Keratinocyte (primary cell): ENCODE measurements at regions not wholly inside any gene's neighbourhood (a gene's known extent, or its start where the extent isn't known, plus 50 kb on each side); places are given as distances from the start of the nearest gene placed in this dataset.

Experiments
- EZH2 ChIP-seq: IDR thresholded peaks from one replicate; pipeline ENCODE4 v1.6.1; 2012; ENCODE audit warnings: inconsistent platforms, mild to moderate bottlenecking, low read length, moderate library complexity
- TF ChIP-seq, protein P1 (sequence below), 3 experiments: IDR thresholded peaks in 1 of 3; conservative IDR thresholded peaks in 1 of 3; optimal IDR thresholded peaks in 1 of 3; 2 replicates in 2 of 3; 3 replicates in 1 of 3; pipeline versions ENCODE3 to v1.5.1; 2011; ENCODE audit warnings: low read length in 3 of 3, mild to moderate bottlenecking in 3 of 3, moderate library complexity in 2 of 3, control low read depth in 1 of 3, inconsistent platforms in 1 of 3; ENCODE audit not compliant: insufficient read depth in 2 of 3; ENCODE audit errors: extremely low read depth in 1 of 3

DNA sequence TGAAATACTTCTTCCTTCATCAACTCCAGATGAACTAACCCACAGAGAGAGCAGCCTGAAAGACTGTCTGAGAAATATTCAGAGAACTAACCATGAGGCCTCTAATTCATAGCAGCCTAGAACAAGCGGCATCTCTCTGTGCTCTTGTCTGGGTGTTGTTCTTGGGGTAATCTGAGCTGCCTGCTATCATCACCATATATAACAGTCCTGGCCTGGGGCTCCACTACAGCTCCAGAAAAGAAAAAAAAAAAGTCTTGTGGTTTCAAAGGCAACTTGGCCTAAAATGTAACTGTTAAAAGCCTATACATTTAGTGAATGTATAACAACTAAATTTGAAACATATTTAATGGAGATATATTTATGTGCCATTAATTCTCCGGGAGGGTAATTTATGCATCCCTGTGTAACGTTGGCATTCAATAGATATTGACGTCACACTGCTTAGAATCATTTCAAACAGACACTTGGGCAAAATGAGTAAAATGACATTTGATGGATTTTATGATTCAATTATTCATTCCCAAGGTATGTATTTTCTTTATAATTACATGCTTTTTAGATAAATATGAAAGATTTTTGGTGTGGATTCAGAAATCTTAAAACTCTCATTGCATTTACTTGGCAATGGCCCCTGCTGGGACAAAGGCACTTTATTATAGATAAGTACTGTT is 294.3 kb downstream of the HRH4 start:
- TF ChIP-seq, protein P1, sequence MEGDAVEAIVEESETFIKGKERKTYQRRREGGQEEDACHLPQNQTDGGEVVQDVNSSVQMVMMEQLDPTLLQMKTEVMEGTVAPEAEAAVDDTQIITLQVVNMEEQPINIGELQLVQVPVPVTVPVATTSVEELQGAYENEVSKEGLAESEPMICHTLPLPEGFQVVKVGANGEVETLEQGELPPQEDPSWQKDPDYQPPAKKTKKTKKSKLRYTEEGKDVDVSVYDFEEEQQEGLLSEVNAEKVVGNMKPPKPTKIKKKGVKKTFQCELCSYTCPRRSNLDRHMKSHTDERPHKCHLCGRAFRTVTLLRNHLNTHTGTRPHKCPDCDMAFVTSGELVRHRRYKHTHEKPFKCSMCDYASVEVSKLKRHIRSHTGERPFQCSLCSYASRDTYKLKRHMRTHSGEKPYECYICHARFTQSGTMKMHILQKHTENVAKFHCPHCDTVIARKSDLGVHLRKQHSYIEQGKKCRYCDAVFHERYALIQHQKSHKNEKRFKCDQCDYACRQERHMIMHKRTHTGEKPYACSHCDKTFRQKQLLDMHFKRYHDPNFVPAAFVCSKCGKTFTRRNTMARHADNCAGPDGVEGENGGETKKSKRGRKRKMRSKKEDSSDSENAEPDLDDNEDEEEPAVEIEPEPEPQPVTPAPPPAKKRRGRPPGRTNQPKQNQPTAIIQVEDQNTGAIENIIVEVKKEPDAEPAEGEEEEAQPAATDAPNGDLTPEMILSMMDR (optimal IDR thresholded peaks at IDR 0.05 in 1 of 3, IDR thresholded peaks at IDR 0.05 in 1 of 3, conservative IDR thresholded peaks at IDR 0.05 in 1 of 3; ENCODE audit: extremely low read depth in 1 of 3, insufficient read depth in 2 of 3, low read length in 3 of 3), result no peak
- no peak for TF ChIP-seq EZH2
